ENCODE measurements at regions not wholly inside any gene's neighbourhood (a gene's known extent, or its start where the extent isn't known, plus 50 kb on each side); places are given as distances from the start of the nearest gene placed in this dataset.
A peak's percentile ranks its signal among the peaks of the same experiment; 100 is the strongest.

DNA sequence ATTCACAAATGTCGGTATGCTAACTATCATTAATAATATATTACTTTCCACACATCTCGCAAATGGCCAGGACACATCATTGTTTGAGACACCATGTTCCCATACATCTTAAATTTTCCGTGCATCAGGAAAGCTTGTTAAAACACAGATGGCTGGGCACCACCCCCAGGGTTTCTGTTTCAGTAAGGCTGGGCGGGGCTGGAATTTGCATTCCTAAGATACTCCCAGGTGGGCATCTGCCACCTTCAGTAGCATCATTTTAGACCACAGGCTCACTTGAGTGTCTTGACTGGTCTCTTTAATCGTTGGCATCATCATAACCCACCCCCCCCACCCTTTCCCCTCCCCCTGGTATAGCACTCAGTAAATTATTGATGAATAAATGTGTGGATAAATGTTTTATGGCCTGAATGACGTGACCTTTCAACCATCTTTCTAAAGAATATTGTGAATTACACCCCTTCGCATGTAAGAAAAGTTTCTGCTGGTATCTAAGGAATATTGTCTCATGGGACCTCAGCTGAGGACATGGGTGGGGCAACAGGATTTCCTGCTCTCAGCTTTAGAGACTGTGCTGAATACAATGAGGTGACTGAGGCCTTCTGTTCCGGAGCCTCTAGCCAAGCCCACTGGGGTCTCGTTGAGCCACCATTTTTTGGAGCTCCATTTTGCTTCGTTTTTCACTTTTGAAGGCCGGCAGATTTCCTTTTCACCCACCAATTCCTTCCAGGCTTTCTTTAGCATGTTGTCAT, 124.1 kb upstream of the NEDD9 start:
- no peak for DNase-seq

DNA sequence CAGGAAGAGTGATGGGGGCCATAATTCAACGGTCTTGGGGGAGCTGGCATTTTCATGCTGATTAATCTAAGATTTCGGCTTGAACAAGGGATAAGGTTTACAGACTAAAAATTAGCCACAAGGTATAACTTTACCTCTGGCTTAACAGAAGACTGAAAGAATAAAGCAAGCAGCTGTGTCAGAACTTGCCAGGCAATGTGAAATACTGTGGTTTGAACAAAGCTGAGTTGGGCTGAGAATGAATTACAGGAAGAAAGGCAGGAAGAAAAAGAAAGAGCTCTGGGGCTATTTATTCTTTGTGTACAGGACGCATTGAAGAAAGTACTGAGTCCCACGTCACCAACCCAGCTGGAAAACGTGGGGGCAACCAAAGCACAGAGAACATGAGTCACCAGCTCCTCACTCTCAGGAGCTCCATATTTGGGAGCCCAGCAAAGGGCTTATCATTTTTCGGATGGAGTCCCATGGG, 121.5 kb upstream of the NEDD9 start:
- DNase-seq: no peak

- no peak for DNase-seq
Observed at GRCh38 chr6:11350294-11350693, 117.8 kb upstream of the NEDD9 start.

- DNase-seq: no peak
Observed at GRCh38 chr6:11349880-11350279, 117.4 kb upstream of the NEDD9 start.

- no peak for DNase-seq
Observed at GRCh38 chr6:11346516-11346915, 114.0 kb upstream of the NEDD9 start.

DNA sequence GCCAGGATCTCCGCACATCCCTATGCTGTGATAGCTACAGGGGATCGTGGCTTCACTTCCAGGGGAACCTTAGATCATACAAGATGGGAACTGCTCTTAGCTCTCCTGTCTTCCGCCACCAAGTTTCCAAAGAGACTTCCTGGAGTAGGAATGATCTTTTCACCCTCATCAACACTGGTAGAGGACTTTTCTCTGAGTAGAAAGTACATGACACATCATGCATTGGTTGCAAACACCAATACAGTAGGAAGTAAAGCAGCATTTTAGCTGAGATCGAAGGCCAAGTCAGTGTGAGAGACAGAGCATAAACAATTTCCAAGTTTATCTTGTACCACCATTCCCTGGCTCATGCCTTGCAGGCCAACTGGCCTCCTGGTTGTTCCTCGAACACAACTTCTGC, 113.1 kb upstream of the NEDD9 start:
- no peak for DNase-seq

DNA sequence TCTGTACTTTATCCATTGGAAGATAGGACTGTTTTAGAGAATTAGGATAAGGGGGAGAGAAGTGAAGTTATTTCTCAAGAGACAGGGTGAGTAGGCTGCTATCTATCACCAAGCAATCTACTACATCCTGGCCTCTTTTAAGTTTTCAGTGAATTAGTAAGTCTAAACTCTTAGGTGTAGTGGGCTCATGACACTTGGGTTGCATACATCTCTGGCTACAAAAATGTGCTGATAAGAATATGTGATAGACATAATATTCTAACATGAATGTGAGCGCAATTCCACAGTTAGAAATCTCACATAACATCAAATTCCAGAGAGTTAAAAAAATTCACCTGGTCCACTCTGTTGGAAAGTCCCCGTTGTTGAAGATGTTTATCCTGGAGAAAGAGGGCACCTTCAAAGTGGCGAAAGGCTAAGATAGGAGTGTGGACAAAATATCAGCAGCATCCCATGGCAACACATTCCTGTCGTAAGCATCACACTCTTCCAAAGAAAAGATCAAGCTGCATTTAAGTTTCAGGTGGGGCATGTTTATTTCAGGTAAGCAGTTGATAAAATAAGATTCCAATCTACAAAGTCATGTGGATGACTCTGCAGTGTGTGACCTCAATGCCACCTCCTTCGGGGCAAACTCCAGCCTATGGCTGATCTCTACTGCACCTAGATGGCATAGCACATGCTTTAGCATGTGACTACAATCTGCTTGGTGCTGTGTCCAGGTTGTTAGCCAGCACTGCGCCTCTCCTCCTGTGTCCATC, 111.7 kb upstream of the NEDD9 start:
- no peak for DNase-seq

- no peak for DNase-seq
Observed at GRCh38 chr6:11341867-11342266, 109.4 kb upstream of the NEDD9 start.

DNA sequence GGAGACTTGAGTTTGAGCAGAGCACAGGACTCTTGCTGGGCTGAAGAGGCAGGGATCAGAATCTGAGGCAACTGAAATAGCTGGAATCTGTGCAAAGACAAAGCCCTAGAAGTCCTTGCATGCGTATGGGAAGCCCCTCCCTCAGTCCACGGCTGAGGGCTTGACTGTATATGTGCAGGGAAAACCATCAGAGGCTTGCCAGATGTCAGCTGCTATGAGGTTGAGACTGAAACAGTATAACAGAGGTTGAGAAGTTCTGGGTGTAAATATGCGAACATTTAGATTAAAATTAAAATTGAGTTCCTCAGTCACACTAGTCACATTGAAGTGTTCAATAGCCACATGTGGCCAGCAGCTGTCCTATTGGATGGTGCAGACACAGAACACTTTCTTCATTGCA, 108.8 kb upstream of the NEDD9 start:
- DNase-seq: no peak

DNA sequence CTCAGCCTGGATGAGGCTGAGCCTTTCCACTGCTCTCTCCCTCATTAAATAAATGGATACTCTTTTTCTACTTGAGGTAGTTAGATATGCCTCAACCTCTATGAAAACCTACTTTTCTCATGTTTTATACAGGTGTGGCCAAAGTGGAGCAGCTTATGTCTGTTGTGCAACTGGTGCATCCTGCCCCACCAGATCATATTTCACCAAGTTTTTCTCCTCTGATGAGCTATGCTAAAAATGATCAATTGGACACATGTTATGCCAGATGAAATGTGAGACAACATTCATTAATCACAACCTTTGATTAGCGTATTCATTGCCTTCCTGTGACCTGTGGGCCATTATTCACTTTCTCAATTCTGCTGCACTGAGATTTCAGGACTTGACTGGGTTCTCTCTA, 106.9 kb upstream of the NEDD9 start:
- no peak for DNase-seq

DNA sequence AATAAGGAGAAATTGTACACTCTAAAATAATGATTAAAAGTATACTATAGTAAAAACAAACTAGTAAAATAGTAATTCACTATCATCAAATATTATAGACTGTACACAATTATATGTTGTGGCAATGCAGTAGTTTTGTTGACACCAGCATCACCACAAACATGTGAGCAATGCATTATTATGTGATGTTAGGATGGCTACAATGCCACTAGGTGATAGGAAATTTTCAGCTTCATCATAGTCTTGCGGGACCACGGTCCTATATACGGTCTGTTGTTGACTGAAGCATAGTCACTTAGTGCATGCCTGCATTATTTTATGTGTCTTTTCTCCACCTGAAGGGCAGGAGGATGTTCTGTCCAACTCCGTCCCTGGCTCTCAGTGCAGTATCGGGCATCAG, 104.8 kb upstream of the NEDD9 start:
- DNase-seq: no peak

DNA sequence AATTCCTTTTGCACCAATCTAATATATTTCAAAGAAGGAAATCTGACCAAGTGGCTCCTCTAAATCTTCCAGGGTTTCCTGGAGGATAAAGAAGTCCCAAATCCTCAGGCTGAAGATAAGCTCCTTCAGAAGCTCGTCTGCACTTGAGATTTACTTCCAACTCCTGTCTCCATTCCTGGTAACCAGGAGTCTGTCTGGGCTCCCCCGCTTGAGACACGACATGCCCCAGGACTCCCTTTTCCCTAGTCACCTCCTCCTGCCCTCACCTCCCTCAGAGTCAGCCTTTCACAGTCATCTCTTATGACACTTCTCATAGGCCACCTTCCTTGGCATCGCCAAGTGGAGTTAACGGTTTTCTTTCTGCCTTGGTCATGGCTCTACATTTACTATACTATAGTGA, 103.4 kb upstream of the NEDD9 start:
- no peak for DNase-seq

DNA sequence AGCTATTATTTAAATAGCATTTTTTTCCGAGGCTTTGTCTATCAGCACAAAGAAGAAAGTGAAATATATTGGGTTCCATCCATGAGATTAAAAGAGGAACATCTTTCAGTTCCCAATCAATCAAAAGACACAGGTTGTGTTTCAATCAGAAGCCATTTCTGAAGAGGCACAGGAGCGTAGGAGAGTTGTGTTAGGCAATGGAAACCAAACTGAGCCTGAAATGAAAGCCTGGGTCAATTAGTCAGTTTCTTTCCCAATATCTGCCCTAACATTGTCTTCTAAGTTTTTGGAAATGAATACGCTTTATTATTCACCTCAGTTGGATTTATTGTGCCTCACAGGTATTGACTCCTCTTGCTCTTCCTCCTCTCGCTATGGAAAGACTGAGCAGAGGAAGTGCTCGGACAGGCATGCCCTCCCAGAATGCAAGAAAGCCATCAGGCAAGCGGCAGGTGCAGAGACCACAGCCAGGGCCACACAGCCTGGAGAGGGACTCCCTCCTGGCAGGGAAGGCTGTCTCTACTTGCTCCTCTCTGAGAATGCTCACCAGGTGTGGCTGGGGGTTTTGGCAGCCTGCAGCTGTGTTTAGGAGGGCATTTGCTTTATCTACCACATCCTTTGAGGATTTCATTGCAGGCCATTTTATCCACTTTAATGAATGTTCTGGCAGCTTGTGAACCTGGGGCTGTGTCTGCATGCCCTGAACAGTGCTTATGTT, 100.8 kb upstream of the NEDD9 start:
- DNase-seq: no peak

DNA sequence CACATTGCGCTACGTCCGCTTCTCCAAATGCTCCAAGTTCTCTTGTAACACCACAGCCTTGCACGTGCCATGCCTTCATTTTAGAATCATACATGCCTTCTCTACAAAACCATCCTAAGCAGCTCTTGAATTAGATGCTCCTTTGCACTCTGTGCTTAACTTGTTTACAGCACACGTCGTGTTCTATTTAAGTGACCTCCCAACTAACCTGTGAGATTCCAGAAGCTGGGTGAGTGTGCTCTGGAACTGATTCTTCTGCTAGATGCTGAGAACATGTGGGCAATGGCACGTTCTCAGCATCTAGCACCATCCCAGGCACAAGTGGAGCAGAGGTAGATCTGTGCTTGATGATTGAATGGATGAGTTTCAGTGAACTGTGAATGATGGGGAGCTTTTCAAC, 100.0 kb upstream of the NEDD9 start:
- DNase-seq: no peak

- DNase-seq: no peak
Observed at GRCh38 chr6:11331111-11331510, 98.6 kb upstream of the NEDD9 start.

DNA sequence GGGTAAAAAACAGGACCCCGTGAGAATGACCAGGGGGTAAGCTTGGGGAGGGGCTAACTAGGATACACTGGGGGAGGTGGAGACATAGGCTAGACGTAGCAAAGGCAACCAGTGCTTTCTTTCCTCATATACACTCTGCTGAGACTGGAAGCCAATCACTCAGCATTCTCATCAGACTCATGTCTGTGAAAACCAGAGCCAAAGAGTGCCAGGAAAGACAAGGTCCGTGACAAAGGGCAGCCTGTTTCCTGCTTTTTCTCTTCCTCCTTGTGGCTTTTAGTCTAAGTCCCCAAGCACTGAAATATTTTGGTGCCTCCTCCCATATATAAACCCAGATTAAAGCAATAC, 97.9 kb upstream of the NEDD9 start:
- DNase-seq: no peak

- no peak for DNase-seq
Observed at GRCh38 chr6:11329726-11330412, 97.4 kb upstream of the NEDD9 start.

DNA sequence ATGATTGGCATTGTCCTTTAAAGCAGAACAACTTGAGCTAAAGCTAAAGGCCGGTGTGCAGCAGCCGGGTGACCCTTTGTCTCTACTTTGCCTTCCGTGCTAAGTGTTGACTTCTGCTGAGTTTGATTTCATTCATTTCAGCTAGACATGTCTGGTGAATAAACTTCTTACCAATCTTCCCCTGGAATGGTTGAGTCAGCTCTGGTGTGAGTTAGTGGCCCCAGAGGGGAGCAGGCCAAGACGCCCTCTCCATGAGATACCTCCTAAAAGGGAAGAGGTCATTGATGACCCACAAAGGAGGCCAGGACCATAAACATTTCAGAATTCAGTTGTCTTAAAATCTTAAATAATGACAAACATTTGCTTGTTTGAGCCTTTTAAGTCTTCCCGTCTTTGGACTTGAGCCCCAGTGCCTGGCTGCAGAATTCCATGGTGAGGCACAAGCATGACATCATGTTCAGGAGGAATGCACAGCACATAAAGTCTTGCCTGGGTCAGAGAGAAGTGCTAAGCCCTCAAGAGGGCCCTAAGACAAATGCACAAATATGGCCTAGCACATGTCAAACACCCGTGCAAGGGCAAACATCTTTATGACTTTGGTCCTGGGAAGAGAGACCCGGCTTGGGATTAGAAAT, 96.3 kb upstream of the NEDD9 start:
- DNase-seq: peak; percentile 33

GRCh38 chr6:11327961-11328360, 95.5 kb upstream of the NEDD9 start:
- DNase-seq: no peak

- DNase-seq: no peak
Observed at GRCh38 chr6:11326116-11326515, 93.6 kb upstream of the NEDD9 start.

DNA sequence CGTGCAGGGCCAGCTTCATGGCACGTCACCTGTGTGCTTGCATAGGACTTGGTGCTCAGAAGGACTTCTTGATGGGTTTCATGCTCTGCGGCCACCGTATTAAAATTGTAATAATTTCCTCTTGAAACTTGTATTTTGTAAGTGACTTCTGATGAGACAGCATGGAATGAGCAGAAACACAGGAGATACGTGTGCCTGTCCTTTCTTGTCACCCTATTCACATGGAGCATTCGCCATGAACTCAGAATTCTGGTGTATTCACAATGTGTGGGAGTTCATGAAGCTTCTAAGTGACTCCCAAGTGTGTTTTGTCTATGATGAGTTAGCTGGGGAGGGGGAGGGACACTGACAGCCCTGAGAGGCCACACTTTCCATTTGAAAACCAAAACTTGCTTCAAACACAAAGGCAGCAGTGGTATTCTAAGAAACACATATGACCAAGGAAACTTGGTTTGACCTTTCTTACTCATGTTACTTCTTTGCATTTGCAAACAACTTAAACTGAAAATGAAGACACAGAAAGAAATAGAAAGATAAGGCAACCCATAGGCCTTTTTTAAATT, 92.1 kb upstream of the NEDD9 start:
- DNase-seq: no peak

- no peak for DNase-seq
Observed at GRCh38 chr6:11323666-11324452, 91.4 kb upstream of the NEDD9 start.
